Type B pancreatic cell (in vitro differentiated cells): ENCODE measurements at regions not wholly inside any gene's neighbourhood (a gene's known extent, or its start where the extent isn't known, plus 50 kb on each side); places are given as distances from the start of the nearest gene placed in this dataset.

ENCODE experiments used
- DNase-seq: peaks from one replicate; pipeline ENCODE4 v3.0.0; 2021; ENCODE audit warnings: mixed read lengths; ENCODE audit not compliant: unreplicated experiment; ENCODE audit errors: extremely low spot score
- H3K27ac Mint-ChIP-seq: 2 replicates; pipeline ENCODE4 v1.8.0; 2021; ENCODE audit warnings: mild to moderate bottlenecking, mixed read lengths
- H3K27me3 Mint-ChIP-seq: 2 replicates; pipeline ENCODE4 v1.8.0; 2021; ENCODE audit warnings: mixed read lengths
- H3K36me3 Mint-ChIP-seq: 2 replicates; pipeline ENCODE4 v1.8.0; 2021; ENCODE audit warnings: mixed read lengths
- H3K4me1 Mint-ChIP-seq: one replicate; pipeline ENCODE4 v1.8.0; 2021; ENCODE audit warnings: mixed read lengths; ENCODE audit not compliant: unreplicated experiment
- H3K4me3 Mint-ChIP-seq: 2 replicates; pipeline ENCODE4 v1.8.0; 2021; ENCODE audit warnings: mild to moderate bottlenecking, mixed read lengths
- H3K9me3 Mint-ChIP-seq: 2 replicates; pipeline ENCODE4 v1.8.0; 2021; ENCODE audit warnings: mixed read lengths
- TF ChIP-seq, protein P1 (sequence below): fragments of 200-600 bp; sonication (generic); conservative IDR thresholded peaks from 2 replicates; pipeline ENCODE4 v1.5.0; 2021; ENCODE audit warnings: antibody characterized with exemption, mild to moderate bottlenecking

DNA sequence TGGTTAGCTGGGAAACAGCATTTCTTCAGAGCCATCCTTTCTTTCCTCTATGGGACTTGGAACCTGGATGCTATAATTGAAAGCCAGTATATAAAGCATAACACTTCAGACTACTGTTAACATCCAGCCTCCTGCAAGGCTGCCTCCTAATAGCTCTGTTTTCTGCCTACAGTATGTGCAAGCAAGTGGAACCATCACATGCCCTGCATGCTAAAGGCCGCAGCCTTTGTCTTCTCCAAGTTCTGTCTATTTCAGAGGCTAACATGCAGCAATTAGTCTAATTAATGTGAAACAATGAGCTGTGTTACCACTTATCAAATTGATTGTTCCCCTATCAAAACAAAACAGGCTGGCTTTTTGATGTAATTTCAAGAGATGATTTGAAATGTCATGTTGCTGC is 82.7 kb upstream of the ESRRG start:
- peaks cover 39% of the 10 kb centered on the region for H3K27me3 Mint-ChIP-seq
- H3K27ac Mint-ChIP-seq = no peak overlapping the region
- TF ChIP-seq, protein P1, sequence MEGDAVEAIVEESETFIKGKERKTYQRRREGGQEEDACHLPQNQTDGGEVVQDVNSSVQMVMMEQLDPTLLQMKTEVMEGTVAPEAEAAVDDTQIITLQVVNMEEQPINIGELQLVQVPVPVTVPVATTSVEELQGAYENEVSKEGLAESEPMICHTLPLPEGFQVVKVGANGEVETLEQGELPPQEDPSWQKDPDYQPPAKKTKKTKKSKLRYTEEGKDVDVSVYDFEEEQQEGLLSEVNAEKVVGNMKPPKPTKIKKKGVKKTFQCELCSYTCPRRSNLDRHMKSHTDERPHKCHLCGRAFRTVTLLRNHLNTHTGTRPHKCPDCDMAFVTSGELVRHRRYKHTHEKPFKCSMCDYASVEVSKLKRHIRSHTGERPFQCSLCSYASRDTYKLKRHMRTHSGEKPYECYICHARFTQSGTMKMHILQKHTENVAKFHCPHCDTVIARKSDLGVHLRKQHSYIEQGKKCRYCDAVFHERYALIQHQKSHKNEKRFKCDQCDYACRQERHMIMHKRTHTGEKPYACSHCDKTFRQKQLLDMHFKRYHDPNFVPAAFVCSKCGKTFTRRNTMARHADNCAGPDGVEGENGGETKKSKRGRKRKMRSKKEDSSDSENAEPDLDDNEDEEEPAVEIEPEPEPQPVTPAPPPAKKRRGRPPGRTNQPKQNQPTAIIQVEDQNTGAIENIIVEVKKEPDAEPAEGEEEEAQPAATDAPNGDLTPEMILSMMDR = no peak
- no peak overlapping the region for H3K4me3 Mint-ChIP-seq
- DNase-seq = no peak
- H3K36me3 Mint-ChIP-seq = no peaks in the 10 kb centered on the region
- H3K9me3 Mint-ChIP-seq = no peaks in the 10 kb centered on the region
- peaks cover 6% of the 10 kb centered on the region for H3K4me1 Mint-ChIP-seq

DNA sequence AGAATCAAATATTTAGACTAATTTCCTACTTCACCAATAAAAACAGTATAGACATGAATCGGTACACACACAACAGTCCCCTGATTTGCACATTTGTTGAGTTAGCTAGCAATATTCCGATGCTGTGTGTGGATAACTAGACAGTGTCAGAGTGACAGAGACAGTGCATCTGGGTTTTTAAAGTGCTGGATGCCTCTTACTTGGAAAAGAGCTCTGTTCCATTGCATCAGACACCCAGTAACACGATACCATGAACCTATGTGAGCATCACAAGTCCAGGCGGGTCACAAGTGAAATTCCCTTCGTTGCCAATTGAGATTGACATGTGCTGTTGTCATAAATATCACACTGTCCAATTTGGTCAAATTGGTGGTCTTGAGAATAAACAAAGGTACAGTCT is 82.0 kb upstream of the ESRRG start:
- Mint-ChIP-seq H3K27me3 (peaks cover 38% of the 10 kb centered on the region), H3K27ac (no peak overlapping the region), H3K4me1 (peaks cover 6% of the 10 kb centered on the region), H3K36me3 (no peaks in the 10 kb centered on the region), H3K4me3 (no peak overlapping the region), H3K9me3 (no peaks in the 10 kb centered on the region)
- TF ChIP-seq, protein P1 = no peak
- no peak for DNase-seq

DNA sequence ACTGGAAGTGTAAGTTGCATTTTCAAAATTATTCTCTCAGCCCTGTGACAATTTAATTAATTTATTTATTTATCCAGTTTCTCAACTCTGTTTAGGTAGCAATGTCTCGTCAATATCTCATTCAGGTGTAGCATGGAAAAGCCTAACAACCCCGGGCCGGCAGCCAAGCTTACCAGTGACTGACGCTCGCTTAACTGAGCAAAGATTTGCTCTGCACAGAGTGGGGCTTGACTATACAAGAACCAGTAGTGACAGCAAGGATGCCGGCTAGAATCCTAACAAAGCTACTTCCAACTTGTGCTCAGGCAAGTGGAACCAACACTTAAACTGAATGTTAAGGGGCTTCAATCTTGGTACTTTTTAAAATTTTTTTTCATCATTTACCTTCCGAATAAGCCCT is 80.9 kb upstream of the ESRRG start:
- H3K4me1 Mint-ChIP-seq = peaks cover 6% of the 10 kb centered on the region
- no peaks in the 10 kb centered on the region for H3K36me3 Mint-ChIP-seq
- no peak for DNase-seq
- TF ChIP-seq, protein P1 = no peak
- no peak overlapping the region for H3K27ac Mint-ChIP-seq
- H3K4me3 Mint-ChIP-seq = no peak overlapping the region
- peaks cover 35% of the 10 kb centered on the region for H3K27me3 Mint-ChIP-seq
- no peaks in the 10 kb centered on the region for H3K9me3 Mint-ChIP-seq

DNA sequence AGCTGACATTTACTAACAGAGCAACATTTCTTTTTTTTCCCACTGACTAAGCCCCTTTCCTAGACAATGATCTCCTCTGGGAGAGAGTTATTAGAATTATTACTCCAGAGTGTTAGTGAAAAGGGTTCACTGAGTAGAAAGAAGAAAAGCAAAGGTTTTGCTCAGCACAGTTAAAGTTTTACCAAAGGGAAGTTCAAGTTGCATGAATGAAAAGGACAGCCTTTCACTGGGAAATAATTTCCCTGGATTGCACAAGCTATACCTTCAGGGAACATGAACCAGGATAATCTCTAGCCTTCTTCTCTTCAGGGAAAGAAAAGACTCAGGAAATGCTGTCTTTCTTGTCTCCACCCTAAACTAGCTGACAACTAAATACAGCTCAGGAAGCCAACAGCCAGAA is 71.4 kb upstream of the ESRRG start:
- peaks cover 13% of the 10 kb centered on the region for H3K27me3 Mint-ChIP-seq
- TF ChIP-seq, protein P1 = no peak
- no peak overlapping the region for H3K27ac Mint-ChIP-seq
- DNase-seq = no peak
- H3K4me3 Mint-ChIP-seq = no peak overlapping the region
- no peaks in the 10 kb centered on the region for H3K36me3 Mint-ChIP-seq
- H3K4me1 Mint-ChIP-seq = peaks cover 5% of the 10 kb centered on the region
- H3K9me3 Mint-ChIP-seq = no peaks in the 10 kb centered on the region

DNA sequence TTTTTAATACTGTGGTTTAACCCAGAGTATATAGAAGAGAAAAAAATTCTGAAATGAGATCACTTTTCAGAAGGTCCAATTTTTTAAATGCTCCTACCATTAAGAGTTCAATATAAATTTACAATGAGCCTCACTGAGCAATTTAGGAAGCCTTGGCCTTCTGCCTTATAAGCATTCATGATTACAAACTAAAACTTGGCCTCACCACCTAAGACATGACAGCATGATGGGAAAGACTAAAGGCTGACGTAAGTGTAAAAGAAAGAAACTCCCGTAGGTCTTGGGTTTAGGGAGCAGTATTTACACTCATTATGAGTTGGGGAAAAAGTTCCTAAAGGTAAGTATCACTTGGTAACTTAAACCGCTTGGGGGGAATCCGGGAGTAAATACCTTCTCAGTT is 70.7 kb upstream of the ESRRG start:
- Mint-ChIP-seq H3K9me3 (no peaks in the 10 kb centered on the region), H3K27ac (no peak overlapping the region), H3K27me3 (peaks cover 7% of the 10 kb centered on the region), H3K36me3 (no peaks in the 10 kb centered on the region), H3K4me1 (peaks cover 5% of the 10 kb centered on the region), H3K4me3 (no peak overlapping the region)
- DNase-seq = no peak
- TF ChIP-seq, protein P1 = no peak

DNA sequence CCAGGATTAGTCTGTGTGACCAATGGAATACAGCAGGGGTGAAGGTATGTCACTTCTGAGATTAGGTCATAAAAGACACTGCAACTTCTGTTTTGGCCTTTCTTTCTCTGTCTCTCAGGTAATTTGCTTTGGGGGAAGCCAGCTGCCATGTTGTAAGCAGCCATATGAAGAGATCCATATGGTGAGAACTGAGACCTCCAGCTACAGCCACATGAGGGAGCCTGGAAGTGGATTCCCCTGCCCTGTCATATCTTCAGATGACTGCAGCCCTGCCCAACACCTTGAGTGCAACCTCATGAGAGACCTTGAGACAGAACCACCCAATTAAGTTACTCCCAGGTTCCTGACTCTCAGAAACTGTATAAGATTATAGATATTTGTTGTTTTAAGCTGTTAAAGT is 70.1 kb upstream of the ESRRG start:
- Mint-ChIP-seq H3K4me3 (no peak overlapping the region), H3K27ac (no peak overlapping the region), H3K9me3 (no peaks in the 10 kb centered on the region), H3K4me1 (peaks cover 5% of the 10 kb centered on the region), H3K36me3 (no peaks in the 10 kb centered on the region), H3K27me3 (peaks cover 4% of the 10 kb centered on the region)
- TF ChIP-seq, protein P1 = no peak
- DNase-seq = no peak
